Peyer's patch (tissue), 4 donors: ENCODE measurements at regions not wholly inside any gene's neighbourhood (a gene's known extent, or its start where the extent isn't known, plus 50 kb on each side); places are given as distances from the start of the nearest gene placed in this dataset.
"Not testable (repeated sequence)": the region's sequence is repeated elsewhere in the genome, so short reads cannot be mapped to it uniquely, and the experiment has no call there.

ENCODE experiments used
- DNase-seq, 3 donors: peaks; one replicate each; pipeline ENCODE4 v3.0.0-alpha.2; 2017 to 2019
- H3K27ac ChIP-seq, 4 donors: fragments of 200-600 bp; sonication (generic); one replicate each; pipeline ENCODE4 v1.5.1; 2016 to 2019
- H3K27me3 ChIP-seq, 2 donors: fragments of 200-600 bp; sonication (generic); one replicate each; pipeline ENCODE4 v1.5.1; 2019
- H3K36me3 ChIP-seq, 3 donors: fragments of 200-600 bp; sonication (generic); one replicate each; pipeline ENCODE4 v1.5.1; 2016 to 2019
- H3K4me1 ChIP-seq, 4 donors: fragments of 200-600 bp; sonication (generic); one replicate each; pipeline ENCODE4 v1.5.1; 2016 to 2019
- H3K4me3 ChIP-seq, 4 donors: fragments of 200-600 bp; sonication (generic); 1 replicate in 3 of 4; 2 replicates in 1 of 4; pipeline ENCODE4 v1.5.1; 2016 to 2019; ENCODE audit warnings: mild to moderate bottlenecking in 1 of 4
- H3K9me3 ChIP-seq, 4 donors: fragments of 200-600 bp; sonication (generic); one replicate each; pipeline ENCODE4 v1.5.1; 2016 to 2019; ENCODE audit warnings: mild to moderate bottlenecking in 1 of 4
- CTCF ChIP-seq, 6 experiments: fragments of 450-650 bp in 4 of 6; fragments of 200-600 bp in 2 of 6; sonication (generic) in 1 of 6; IDR thresholded peaks; one replicate each; pipeline ENCODE4 v1.5.1; 2017 to 2019; ENCODE audit warnings: antibody characterized with exemption in 6 of 6, mild to moderate bottlenecking in 3 of 6, moderate library complexity in 1 of 6
- POLR2A ChIP-seq, 2 donors: fragments of 450-650 bp; IDR thresholded peaks; one replicate each; pipeline ENCODE4 v1.5.1; 2017; ENCODE audit warnings: antibody characterized with exemption in 2 of 2, mild to moderate bottlenecking in 2 of 2, moderate library complexity in 2 of 2

- no peak for DNase-seq
- Histone ChIP-seq H3K4me1 (no peaks in the 10 kb centered on the region), H3K27ac (no peak overlapping the region), H3K36me3 (no peaks in the 10 kb centered on the region), H3K4me3 (no peak overlapping the region), H3K27me3 (no peaks in the 10 kb centered on the region), H3K9me3 (no peaks in the 10 kb centered on the region)
- TF ChIP-seq POLR2A (IDR thresholded peaks at IDR 0.05), result no peak
- no peak for TF ChIP-seq CTCF (IDR thresholded peaks at IDR 0.05)
These were observed 142.9 kb upstream of the TRIM24 start for GRCh38 chr7:138317044-138317596.

- no peaks in the 10 kb centered on the region for H3K4me1 ChIP-seq
- DNase-seq, result no peak
These were observed 135.1 kb upstream of the TRIM24 start for GRCh38 chr7:138324941-138325340.

GRCh38 chr7:138325434-138325833, 134.6 kb upstream of the TRIM24 start:
- Histone ChIP-seq H3K27ac (no peak overlapping the region), H3K27me3 (no peaks in the 10 kb centered on the region), H3K9me3 (no peaks in the 10 kb centered on the region), H3K36me3 (no peaks in the 10 kb centered on the region), H3K4me3 (no peak overlapping the region), H3K4me1 (no peaks in the 10 kb centered on the region)
- TF ChIP-seq POLR2A (IDR thresholded peaks at IDR 0.05) (no peak), CTCF (IDR thresholded peaks at IDR 0.05) (no peak)
- DNase-seq, result no peak

More at GRCh38 chr7:138324941-138325340, 135.1 kb upstream of the TRIM24 start:
- TF ChIP-seq POLR2A (IDR thresholded peaks at IDR 0.05) (no peak), CTCF (IDR thresholded peaks at IDR 0.05) (no peak)
- no peak overlapping the region for H3K27ac ChIP-seq
- no peaks in the 10 kb centered on the region for H3K27me3 ChIP-seq
- H3K4me3 ChIP-seq, result no peak overlapping the region
- H3K9me3 ChIP-seq, result no peaks in the 10 kb centered on the region
- H3K36me3 ChIP-seq, result no peaks in the 10 kb centered on the region

- no peaks in the 10 kb centered on the region for H3K27me3 ChIP-seq
- peaks cover 0 to 7% (median 3%) of the 10 kb centered on the region in 4 donors for H3K9me3 ChIP-seq
- H3K4me1 ChIP-seq, result no peaks in the 10 kb centered on the region
- H3K27ac ChIP-seq, result no peak overlapping the region
- no peak for DNase-seq
- no peak for TF ChIP-seq POLR2A (IDR thresholded peaks at IDR 0.05)
- TF ChIP-seq CTCF (IDR thresholded peaks at IDR 0.05), result no peak
- H3K4me3 ChIP-seq, result no peak overlapping the region
- H3K36me3 ChIP-seq, result no peaks in the 10 kb centered on the region
These were observed 131.8 kb upstream of the TRIM24 start for GRCh38 chr7:138328215-138328614.

GRCh38 chr7:138332850-138333249, 127.2 kb upstream of the TRIM24 start:
- not testable (repeated sequence) for H3K9me3 ChIP-seq, DNase-seq, H3K27ac ChIP-seq, H3K4me3 ChIP-seq, H3K4me1 ChIP-seq, H3K27me3 ChIP-seq, H3K36me3 ChIP-seq

- DNase-seq, result no peak
- peaks cover 0 to 15% (median 4%) of the 10 kb centered on the region in 4 donors for H3K9me3 ChIP-seq
- H3K4me3 ChIP-seq, result no peak overlapping the region
- no peaks in the 10 kb centered on the region for H3K4me1 ChIP-seq
- H3K36me3 ChIP-seq, result no peaks in the 10 kb centered on the region
- H3K27ac ChIP-seq, result no peak overlapping the region
- TF ChIP-seq POLR2A (IDR thresholded peaks at IDR 0.05) (no peak), CTCF (IDR thresholded peaks at IDR 0.05) (no peak)
- H3K27me3 ChIP-seq, result no peaks in the 10 kb centered on the region
These were observed 121.7 kb upstream of the TRIM24 start for GRCh38 chr7:138338361-138338760.

- H3K27me3 ChIP-seq, H3K4me1 ChIP-seq, DNase-seq, H3K4me3 ChIP-seq, H3K36me3 ChIP-seq, H3K27ac ChIP-seq: not testable (repeated sequence)
- peaks cover 0 to 15% (median 3%) of the 10 kb centered on the region in 4 donors for H3K9me3 ChIP-seq
These were observed 120.8 kb upstream of the TRIM24 start for GRCh38 chr7:138339229-138339628.
